ENCODE measurements at regions not wholly inside any gene's neighbourhood (a gene's known extent, or its start where the extent isn't known, plus 50 kb on each side); places are given as distances from the start of the nearest gene placed in this dataset.
A peak's percentile ranks its signal among the peaks of the same experiment; 100 is the strongest.
"Not testable (repeated sequence)": the region's sequence is repeated elsewhere in the genome, so short reads cannot be mapped to it uniquely, and the experiment has no call there.

DNA sequence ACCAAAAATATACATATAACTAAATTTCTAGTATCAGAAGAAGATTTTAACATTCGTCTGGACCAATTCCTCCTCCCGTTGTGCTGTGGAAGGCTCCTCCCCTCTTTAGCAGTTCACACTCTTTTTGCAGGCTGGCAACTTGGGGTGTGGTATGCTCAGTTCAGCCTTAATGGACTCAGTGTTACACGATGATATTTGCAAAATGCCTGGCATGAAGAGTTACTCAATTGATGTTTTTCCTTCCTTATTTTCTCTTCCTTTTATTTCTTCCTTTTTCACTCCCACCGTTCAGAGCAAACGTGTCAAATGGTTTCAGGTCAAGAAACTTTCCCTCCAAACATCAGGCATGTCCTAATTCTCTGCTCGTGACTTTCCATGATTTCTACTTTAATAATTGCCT lies 248.3 kb downstream of the PHF14 start:
- DNase-seq (ENCODE audit: low read depth), result no peak

DNA sequence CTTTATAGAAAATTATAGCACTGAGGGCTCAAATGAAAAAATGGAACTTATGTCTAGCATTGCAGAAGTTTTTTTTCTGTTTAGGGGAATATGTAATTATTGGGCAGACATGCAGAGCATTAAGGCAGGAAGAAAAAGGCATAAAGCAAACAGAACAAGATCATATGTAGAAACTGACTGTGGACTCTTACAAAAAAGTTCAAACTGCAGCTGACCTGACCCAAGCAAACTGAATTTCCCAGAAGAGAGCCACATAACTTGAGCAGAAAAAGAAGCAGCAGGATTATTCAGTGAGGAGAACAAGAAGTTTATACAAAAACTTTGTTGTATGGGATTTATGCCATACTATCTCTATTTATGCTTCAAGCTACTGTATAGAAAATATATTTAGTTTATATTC lies 250.9 kb downstream of the PHF14 start:
- DNase-seq (ENCODE audit: low read depth), result no peak

DNA sequence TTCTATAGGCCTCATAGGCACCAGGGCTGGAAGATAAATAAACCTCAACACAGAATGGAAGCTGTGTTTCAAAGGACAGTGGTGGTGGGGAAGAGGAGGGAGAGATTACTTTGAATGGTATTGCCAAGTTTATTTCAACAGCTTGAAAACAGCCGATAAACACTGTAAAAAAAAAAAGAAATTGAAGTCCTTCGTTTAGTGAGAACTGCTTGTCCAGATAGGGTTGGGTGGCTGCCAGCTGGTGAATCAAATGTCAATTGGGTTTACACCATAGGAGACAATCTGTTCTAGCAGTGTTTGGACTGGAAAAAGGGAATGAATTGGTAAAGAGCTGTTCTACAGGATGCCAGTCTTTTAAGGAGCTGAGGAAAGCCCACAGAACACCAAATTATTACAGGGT lies 254.8 kb downstream of the PHF14 start:
- DNase-seq (ENCODE audit: low read depth), result peak; percentile 87

DNA sequence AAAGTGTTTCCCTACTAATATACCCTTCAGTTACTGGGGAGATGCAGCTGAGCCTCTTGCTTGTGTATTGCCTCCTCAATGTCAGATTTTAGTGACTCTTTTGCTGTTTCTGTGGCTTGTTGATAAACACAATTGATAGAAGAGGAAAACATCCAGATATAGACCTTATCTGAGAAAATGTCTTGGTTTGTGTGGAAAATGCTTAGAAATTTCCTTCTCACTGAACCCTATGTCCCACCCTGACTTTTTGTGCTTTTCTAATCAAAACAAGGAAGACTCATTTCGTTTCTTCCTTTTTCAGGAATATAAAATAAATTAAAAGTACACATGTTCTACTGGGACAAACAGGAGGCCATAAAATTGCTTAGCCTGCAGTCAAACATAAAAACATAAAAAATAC lies 257.5 kb downstream of the PHF14 start:
- no peak for DNase-seq (ENCODE audit: low read depth)

DNA sequence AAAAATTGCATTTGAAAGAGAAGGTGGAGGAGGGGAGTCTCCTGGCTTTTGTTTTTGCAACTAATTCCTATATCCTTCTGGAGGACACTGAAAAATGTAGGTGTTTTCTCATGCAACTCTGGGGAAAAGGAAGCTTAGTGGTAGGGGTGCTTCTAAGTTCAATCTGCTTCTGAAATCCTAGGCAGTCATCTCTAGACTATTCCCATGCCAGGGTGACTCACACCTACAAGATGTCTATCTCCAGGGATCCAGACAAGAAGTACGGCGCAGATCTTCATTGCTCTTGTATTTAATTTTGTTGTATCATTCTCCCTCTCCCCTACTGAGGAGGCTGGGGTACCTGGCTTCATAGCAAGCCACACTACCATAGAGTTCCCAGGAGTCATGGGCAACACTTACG lies 258.8 kb downstream of the PHF14 start:
- peak; percentile 49 for DNase-seq (ENCODE audit: low read depth)

DNA sequence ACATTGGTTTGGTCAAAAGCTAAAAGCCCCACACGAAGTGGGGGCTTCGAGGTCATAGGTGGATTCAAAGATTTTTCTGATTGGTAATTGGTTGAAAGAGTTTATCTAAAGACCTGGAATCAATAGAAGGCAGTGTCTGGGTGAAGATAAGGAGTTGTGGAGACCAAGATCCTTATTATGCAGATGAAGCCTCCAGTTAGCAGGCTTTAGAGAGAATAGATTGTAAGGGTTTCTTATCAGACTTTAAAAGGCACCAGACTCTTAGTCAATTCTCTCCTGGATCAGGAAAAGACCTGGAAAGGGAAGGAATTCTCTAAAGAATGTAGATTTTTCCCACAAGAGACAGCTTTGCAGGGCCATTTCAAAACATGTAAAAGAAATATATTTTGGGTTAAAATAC lies 260.2 kb downstream of the PHF14 start:
- no peak for DNase-seq (ENCODE audit: low read depth)

DNA sequence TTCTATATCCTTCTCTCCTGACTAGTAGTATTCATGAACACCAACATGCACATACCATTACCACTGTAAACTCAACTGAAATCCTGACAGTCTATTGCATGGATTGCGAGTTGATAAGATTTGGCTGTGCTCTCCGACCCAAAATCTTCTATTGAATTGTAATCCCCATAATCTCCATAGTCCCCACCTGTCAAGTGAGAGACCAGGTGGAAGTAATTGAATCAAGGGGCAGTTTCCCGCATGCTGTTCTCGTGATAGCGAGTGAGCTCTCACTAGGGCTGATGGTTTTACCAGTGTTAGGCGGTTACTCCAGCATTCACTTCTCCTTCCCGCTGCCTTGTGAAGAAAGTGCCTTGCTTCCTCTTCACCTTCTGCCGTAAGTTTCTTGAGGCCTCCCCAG lies 261.8 kb downstream of the PHF14 start:
- DNase-seq (ENCODE audit: low read depth), result no peak

DNA sequence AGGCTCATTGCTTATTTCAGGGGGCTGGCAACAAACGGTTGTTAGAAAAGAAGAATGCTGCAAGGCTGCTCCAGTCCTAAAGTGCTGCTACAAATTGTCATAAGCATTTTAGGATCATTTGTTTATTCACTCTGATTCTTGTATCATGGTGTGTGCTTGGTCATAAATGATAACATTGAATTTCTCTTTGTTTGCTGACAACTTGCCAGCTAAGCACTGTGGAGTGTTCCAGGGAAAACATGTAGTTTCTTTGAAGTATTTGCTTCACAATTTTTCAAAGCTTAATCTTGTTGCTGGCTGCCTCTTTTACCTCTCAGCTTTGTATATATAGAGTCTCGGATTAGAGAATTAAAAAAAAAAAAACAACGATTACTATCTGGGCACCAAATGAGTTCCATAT lies 263.0 kb downstream of the PHF14 start:
- DNase-seq (ENCODE audit: low read depth), result no peak

DNA sequence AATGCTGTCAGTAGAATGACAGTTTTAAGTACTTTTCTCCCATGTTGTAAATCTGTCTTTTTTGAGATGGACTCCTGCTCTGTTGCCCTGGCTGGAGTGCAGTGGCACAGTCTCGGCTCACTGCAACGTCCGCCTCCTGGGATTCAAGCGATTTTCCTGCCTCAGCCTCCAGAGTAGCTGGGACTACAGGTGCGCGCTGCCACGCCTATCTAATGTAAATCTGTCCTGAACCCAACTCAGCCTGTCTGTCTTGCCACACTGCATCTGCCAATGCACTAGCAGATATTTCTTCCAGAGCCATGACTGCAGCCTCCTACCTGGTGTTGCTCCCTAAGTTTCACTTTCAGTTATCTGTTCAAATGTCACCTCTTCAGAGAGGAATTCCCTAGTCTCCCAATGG lies 264.1 kb downstream of the PHF14 start:
- DNase-seq (ENCODE audit: low read depth), result no peak

DNA sequence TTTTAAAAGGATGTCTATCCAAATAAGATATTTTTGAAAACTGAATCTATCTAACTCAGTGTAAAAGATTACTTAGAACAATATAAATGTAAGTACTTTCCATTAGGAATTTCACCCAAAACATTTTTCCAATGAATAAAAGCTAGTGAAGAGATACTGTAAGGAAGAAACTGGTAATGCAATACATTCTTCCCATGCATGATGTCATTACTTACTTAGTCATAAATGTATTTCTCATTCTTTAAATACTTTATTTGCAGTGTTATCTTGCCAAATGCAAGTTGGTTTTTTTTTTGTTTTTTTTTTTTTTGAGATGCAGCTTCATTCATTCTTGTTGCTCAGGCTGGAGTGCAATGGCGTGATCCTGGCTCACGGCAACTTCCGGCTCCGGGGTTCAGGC lies 265.6 kb downstream of the PHF14 start:
- peak; percentile 56 for DNase-seq (ENCODE audit: low read depth)

DNA sequence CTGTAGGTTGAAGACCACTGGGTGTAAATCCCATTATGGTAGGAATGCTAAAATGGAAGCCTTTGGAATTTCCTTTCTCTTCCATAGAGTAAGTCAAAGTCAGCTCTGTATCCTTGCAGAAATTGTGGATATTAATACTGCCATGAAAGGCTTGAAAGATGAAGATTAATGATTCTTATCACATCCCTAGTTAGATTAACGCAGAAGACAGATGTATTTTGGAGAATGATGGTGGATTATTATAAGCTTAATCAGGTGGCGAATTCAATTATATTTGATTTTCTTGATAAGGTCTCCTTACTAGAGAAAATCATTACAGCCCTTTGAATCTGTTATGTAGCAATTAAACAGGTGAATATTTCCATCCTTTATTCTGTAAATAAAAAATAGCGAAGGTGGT lies 270.1 kb downstream of the PHF14 start:
- DNase-seq (ENCODE audit: low read depth), result no peak

DNA sequence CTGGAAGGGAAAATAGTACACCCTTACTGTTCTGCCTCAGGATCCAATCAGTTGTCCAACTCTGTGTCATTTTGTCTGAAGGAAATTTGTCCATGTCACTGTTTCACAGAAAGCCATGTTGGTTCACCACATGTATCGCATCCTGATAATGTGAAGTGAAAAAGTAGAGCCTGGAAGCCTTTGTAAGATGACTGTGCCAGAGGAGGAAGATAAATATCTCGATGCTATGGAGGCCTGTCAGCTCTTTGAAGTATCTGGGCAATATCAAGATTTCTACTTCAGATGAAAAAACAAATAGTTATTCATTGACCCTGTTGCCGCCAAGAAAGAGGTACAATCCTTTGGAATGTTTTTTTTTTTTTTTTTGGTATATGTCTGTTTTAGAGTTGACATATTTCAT lies 270.5 kb downstream of the PHF14 start:
- no peak for DNase-seq (ENCODE audit: low read depth)

DNA sequence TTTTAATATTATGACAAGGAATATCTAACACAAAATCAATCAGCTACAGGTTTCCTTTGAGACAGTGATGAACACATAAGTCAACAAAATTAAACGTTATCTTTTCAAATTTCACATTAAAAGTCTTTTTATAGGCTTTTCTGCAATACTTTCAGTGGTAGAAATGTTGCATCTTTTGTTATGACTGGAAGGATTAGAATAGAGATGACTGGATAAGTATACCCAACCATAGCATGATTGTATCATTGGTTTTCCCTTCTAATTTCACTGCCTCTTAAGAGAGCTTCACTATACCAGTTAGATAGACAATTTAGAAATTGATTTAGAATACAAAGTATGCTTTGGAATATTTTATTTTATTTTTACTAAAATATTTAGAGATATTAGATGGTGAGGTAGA lies 273.9 kb downstream of the PHF14 start:
- no peak for DNase-seq (ENCODE audit: low read depth)

DNA sequence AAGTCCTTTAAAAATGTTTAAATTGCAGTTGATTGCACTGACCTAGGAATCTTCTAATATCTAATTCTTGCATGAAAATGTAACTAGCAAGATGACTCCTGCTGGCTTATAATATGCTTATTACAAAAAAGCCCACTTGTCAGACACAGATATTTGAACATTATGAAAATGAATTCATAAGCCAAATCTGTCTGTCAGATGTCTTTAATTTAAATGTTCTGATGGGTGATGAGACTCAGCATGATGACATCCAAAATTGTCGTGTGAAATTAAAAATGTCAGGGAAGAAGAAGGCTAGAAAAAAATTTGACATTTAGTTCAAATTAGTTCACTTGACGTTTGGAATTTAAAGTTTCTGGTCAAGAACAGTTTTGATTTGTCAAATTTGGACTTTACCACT lies 277.8 kb downstream of the PHF14 start:
- no peak for DNase-seq (ENCODE audit: low read depth)

DNA sequence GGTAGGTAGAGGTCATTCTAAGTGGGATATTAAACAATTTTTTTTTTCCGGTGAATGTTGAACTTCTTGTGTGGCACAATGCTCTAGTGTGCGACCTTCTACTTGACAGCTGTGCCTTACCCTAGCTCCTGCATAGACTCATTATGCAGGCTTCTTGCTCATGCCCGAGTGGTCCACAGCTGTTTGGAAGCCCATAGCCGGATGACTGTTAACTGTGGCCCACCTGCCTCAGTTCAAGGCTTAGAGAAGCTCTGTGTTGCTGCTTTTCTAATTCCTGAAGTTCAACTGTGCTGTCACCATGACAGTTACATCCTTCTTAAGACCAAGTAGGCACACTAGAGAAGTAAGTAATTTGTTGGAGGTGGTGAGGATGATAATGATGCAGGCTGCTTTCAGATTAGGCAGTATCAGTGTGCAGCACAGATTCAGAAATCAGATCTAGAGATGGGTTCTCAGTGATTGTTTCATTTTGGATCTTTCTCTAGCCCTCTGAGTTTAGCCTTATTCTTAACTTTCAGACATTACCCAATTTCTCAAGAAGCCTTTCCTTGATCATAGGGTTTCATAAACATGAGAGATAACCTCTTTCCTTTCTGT lies 278.4 kb downstream of the PHF14 start:
- DNase-seq (ENCODE audit: low read depth), result no peak

DNA sequence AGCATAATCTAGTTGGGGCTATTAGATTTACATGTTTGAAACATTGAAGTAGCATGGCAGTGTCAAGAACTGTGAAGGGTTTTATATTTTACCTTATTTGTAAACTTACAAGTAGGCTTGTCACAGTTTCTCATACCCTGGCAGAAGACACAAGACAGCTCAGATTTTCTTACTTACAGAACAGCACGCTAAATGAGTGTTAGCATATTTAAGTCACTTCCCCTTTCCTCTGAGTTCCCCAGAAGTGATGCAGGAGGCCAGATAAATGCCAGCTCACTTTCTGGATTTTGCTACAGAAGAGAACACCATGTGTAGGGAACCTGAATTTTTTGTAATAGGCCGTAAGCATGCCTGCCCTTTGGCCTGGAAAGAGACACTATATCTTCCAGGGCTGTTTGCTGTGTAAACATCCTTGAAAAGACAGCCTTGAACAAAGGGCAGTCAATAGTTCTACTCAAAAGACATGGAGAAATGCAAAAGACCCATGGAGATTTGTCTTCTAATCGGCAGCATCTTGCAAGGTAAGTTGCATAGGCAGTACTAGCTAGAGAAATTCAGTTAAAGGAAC lies 279.1 kb downstream of the PHF14 start:
- no peak for DNase-seq (ENCODE audit: low read depth)

DNA sequence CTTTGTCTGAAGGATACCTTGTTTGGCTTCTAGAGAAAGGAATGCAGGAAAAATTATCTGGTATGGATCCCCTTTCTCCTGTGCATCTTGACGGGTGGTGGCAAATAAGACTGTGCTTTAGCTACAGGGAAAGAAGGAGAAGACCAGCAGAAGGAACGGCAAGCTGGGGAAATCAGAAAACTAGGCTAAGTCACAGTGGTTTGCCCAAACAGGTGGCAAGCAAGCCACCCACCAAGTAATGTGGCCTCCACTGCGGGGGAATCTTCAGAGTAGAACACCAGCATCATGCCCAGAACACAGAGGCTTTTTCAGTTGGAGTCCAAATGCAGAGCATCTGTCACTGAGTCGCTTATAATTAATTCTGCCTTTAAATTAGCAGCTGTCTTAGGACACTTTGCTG lies 282.8 kb downstream of the PHF14 start:
- DNase-seq (ENCODE audit: low read depth), result no peak

DNA sequence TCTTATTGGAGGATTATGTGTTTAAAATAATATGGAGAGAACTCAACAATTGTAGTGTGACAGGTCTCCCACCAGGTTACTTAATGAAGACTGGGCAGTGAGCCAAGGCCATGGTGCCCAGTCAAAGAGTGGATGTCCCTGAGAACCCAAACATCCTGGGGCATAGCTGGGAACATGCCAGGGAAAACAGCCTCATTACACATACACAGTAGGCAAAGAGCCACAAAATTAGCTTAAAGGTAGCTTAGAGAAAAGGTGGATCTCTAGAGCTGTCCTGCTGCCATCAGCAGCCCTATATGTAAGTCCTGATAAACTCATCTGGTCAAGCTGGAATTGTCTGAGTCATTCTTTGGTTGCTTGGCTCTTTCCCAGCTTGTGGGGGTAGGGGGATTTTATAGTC lies 287.8 kb downstream of the PHF14 start:
- no peak for DNase-seq (ENCODE audit: low read depth)

DNA sequence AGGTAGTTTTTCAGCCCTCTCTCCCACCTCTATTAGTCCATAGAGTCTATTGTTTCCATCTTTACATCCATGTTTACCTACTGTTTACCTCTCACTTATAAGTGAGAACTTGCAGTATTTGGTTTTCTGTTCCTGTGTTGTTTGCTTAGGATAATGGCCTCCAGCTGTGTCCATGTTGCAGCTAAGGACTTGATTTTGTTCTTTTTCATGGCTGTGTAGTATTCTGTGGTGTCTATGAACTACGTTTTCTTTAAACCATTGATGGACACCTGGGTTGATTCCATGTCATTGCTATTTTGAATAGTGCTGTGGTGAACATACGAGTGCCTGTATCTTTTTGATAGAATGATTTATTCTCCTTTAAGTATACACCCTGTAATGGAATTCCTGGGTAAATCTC lies 292.4 kb downstream of the PHF14 start:
- DNase-seq (ENCODE audit: low read depth), result no peak

DNA sequence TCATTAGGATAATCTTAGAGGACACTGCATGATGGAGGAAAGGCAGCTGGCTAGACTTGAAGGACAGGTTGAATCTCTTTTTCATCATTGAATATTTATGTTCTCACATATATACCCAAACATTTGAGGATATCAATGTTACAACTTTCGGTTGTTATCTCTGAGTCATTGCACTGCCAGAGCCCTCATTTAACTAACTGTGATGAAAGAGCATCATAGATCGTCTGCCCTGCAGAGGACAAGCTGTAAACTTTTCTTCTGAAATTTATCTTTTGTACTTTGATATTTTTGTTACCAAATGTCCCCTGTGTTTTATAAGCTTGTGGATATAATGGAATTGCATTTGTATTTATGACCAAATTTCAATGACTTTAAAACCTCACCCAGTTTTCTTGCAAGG lies 298.7 kb downstream of the PHF14 start:
- DNase-seq (ENCODE audit: low read depth), result no peak

DNA sequence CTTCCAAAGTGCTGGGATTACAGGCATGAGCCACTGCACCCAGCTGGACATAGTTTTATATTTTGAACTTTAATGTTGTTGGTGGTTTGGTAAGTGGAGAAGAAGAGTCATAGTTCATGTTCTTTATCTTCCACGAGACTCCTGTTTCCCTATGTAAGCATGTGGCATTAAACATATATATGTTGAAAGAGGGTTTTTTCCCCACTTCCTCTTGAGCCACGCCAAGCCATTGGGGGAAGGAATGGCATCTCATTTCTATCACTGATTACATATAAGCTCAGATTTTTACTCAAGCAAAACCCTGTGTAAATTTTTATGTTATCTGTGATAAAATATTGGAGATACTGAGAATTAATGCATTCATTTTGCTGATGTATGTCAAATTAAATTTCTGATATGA lies 300.4 kb downstream of the PHF14 start:
- no peak for DNase-seq (ENCODE audit: low read depth)

DNA sequence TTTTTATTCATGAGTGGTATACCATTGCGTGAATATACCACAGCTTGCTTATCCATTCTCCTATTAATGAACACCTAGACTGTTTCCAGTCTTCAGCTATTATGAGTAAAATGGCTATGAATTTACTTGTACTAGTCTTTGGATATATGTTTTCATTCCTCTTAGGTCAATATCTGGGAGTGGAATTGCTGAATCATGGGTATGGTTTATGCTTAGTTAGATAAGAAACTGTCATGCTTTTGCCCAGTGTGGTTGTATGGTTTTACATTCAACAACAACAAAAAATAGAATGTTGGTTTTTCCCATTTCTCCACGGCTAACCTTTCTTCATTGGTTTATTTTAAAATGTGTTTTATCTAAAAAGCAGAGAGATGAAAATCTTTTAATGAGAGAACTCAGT lies 308.3 kb downstream of the PHF14 start:
- DNase-seq (ENCODE audit: low read depth), result no peak

DNA sequence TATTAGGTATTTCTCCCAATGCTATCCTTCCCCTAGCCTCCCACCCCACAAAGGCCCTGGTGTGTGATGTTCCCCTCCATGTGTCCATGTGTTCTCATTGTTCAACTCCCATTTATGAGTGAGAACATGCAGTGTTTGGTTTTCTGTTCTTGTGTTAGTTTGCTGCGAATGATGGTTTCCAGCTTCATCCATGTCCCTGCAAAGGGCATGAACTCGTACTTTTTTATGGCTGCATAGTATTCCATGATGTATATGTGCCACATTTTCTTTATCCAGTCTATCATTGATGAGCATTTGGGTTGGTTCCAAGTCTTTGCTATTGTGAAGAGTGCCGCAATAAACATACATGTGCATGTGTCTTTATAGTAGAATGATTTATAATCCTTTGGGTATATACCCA lies 309.9 kb downstream of the PHF14 start:
- DNase-seq (ENCODE audit: low read depth), result not testable (repeated sequence)

DNA sequence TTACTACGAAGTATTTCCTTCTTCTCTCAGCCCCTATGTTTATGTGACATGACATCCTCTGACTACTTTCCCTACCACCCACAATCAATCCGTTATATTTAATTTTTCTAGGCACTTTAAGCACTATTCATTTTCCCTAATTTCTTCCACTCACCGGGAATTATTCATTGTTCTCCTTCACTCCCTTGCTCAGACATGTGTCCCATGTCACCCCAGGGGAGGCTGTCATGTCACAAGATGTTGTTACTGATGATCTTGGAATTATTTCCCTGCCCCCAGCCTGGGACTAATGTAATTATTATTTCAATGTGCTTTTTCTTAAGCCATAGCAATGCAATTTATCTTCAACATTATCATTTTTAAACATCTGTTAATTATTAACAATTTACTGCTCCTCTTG lies 317.2 kb downstream of the PHF14 start:
- no peak for DNase-seq (ENCODE audit: low read depth)

DNA sequence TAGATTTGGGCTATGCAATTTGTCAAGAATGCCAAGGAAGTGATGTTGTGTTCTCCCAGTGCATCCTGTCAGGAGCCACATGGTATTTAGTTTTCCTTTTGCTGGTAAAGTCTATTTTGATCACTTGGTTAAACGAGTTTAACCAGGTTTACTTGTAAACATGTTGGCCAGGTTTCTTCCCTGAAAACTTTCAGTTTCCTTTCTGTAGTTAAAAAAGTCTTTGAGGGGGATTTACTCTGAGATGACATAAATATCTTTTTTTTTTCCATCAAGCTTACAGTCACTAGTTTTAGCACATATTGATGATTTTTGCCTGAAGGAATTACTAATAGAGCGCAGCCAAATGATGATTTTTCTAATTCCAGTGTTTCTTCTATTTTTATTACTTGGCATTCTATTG lies 320.5 kb downstream of the PHF14 start:
- no peak for DNase-seq (ENCODE audit: low read depth)

All from iris pigment epithelial cell (primary cell).